Vagina (tissue), 2 donors: ENCODE measurements at regions not wholly inside any gene's neighbourhood (a gene's known extent, or its start where the extent isn't known, plus 50 kb on each side); places are given as distances from the start of the nearest gene placed in this dataset.
A peak's percentile ranks its signal among the peaks of the same experiment; 100 is the strongest.

Source experiments
- DNase-seq, 2 donors: peaks; one replicate each; pipeline ENCODE4 v3.0.0-alpha.2; 2017; ENCODE audit errors: extremely low spot score in 2 of 2
- H3K27ac ChIP-seq: fragments of 200-600 bp; sonication (generic); one replicate; pipeline ENCODE4 v1.5.1; 2019
- H3K27me3 ChIP-seq: fragments of 200-600 bp; sonication (generic); one replicate; pipeline ENCODE4 v1.5.1; 2019
- H3K36me3 ChIP-seq, 2 donors: fragments of 200-600 bp; sonication (generic); one replicate each; pipeline ENCODE4 v1.5.1; 2017 to 2019
- H3K4me1 ChIP-seq: fragments of 200-600 bp; sonication (generic); one replicate; pipeline ENCODE4 v1.5.1; 2019
- H3K4me3 ChIP-seq, 2 donors: fragments of 200-600 bp; sonication (generic); 1 replicate in 1 of 2; 2 replicates in 1 of 2; pipeline ENCODE4 v1.5.1; 2016 to 2019
- H3K9me3 ChIP-seq: fragments of 200-600 bp; sonication (generic); one replicate; pipeline ENCODE4 v1.5.1; 2019
- CTCF ChIP-seq, 3 experiments: fragments of 450-650 bp in 2 of 3; fragments of 200-600 bp in 1 of 3; sonication (generic) in 1 of 3; IDR thresholded peaks; one replicate each; pipeline ENCODE4 v1.5.1; 2017 to 2019; ENCODE audit warnings: antibody characterized with exemption in 3 of 3, mild to moderate bottlenecking in 2 of 3, moderate library complexity in 2 of 3
- POLR2A ChIP-seq, 2 donors: fragments of 450-650 bp; IDR thresholded peaks; one replicate each; pipeline ENCODE4 v1.6.1; 2017; ENCODE audit warnings: antibody characterized with exemption in 2 of 2, mild to moderate bottlenecking in 2 of 2, moderate library complexity in 2 of 2
- POLR2AphosphoS5 ChIP-seq, 2 donors: sonication (generic); formaldehyde crosslinking; IDR thresholded peaks; one replicate each; pipeline ENCODE4 v1.9.0; 2017; ENCODE audit warnings: antibody characterized with exemption in 2 of 2, mild to moderate bottlenecking in 2 of 2, low read depth in 1 of 2; ENCODE audit not compliant: insufficient read depth in 1 of 2
- intact Hi-C: fragments of 100-400 bp; cut with DNase I; formaldehyde crosslinking; loops from one replicate; pipeline ENCODE4 v1.15.1; 2023

GRCh38 chr16:79776243-79776847 lies 175.8 kb upstream of the MAF start:
- TF ChIP-seq POLR2A (IDR thresholded peaks at IDR 0.05) (no peak), CTCF (IDR thresholded peaks at IDR 0.05) (peak in 1 of 3 experiments; percentile 52), POLR2AphosphoS5 (IDR thresholded peaks at IDR 0.05; ENCODE audit: insufficient read depth in 1 of 2, low read depth in 1 of 2) (peak in 1 of 2 donors; percentile 82)
- DNase-seq: no peak
- H3K4me3 ChIP-seq: no peak overlapping the region
- peak overlapping the region; percentile 80 for H3K27ac ChIP-seq
- peaks cover 21% of the 10 kb centered on the region for H3K4me1 ChIP-seq
- intact Hi-C loops: no loop called here
- no peaks in the 10 kb centered on the region for H3K36me3 ChIP-seq
- H3K27me3 ChIP-seq: no peaks in the 10 kb centered on the region
- no peaks in the 10 kb centered on the region for H3K9me3 ChIP-seq

GRCh38 chr16:79772784-79773183 lies 172.2 kb upstream of the MAF start:
- Histone ChIP-seq H3K36me3 (no peaks in the 10 kb centered on the region), H3K9me3 (no peaks in the 10 kb centered on the region), H3K27me3 (no peaks in the 10 kb centered on the region), H3K27ac (peak overlapping the region; percentile 66), H3K4me3 (no peak overlapping the region), H3K4me1 (peaks cover 48% of the 10 kb centered on the region)
- intact Hi-C loops: no loop called here
- TF ChIP-seq POLR2AphosphoS5 (IDR thresholded peaks at IDR 0.05; ENCODE audit: insufficient read depth in 1 of 2, low read depth in 1 of 2) (no peak), CTCF (IDR thresholded peaks at IDR 0.05) (no peak), POLR2A (IDR thresholded peaks at IDR 0.05) (no peak)
- DNase-seq: no peak

GRCh38 chr16:79772048-79772447 lies 171.5 kb upstream of the MAF start:
- Histone ChIP-seq H3K4me1 (peaks cover 52% of the 10 kb centered on the region), H3K4me3 (no peak overlapping the region), H3K36me3 (no peaks in the 10 kb centered on the region), H3K27me3 (no peaks in the 10 kb centered on the region), H3K27ac (peak overlapping the region; percentile 66), H3K9me3 (no peaks in the 10 kb centered on the region)
- DNase-seq: no peak
- no peak for TF ChIP-seq CTCF (IDR thresholded peaks at IDR 0.05)
- TF ChIP-seq POLR2A (IDR thresholded peaks at IDR 0.05): no peak
- no peak for TF ChIP-seq POLR2AphosphoS5 (IDR thresholded peaks at IDR 0.05; ENCODE audit: insufficient read depth in 1 of 2, low read depth in 1 of 2)
- intact Hi-C loops: no loop called here

- no peaks in the 10 kb centered on the region for H3K27me3 ChIP-seq
- no peaks in the 10 kb centered on the region for H3K36me3 ChIP-seq
- peaks cover 41% of the 10 kb centered on the region for H3K4me1 ChIP-seq
- TF ChIP-seq CTCF (IDR thresholded peaks at IDR 0.05): no peak
- TF ChIP-seq POLR2A (IDR thresholded peaks at IDR 0.05): peak in 1 of 2 donors; percentile 34
- TF ChIP-seq POLR2AphosphoS5 (IDR thresholded peaks at IDR 0.05; ENCODE audit: insufficient read depth in 1 of 2, low read depth in 1 of 2): peak; percentile 54 to 59
- H3K27ac ChIP-seq: peak overlapping the region; percentile 78
- intact Hi-C loops: no loop called here
- peak in 1 of 2 donors; percentile 92 for DNase-seq
- peak overlapping the region; percentile 48 to 56 for H3K4me3 ChIP-seq
- no peaks in the 10 kb centered on the region for H3K9me3 ChIP-seq
Measured at GRCh38 chr16:79770244-79771064, 169.9 kb upstream of the MAF start.

GRCh38 chr16:79769928-79770243 lies 169.3 kb upstream of the MAF start:
- no peak for DNase-seq
- Histone ChIP-seq H3K4me3 (peak overlapping the region; percentile 48 to 56), H3K4me1 (peaks cover 36% of the 10 kb centered on the region), H3K36me3 (no peaks in the 10 kb centered on the region), H3K9me3 (no peaks in the 10 kb centered on the region), H3K27me3 (no peaks in the 10 kb centered on the region), H3K27ac (peak overlapping the region; percentile 78)
- intact Hi-C loops: no loop called here
- TF ChIP-seq CTCF (IDR thresholded peaks at IDR 0.05) (no peak), POLR2A (IDR thresholded peaks at IDR 0.05) (no peak), POLR2AphosphoS5 (IDR thresholded peaks at IDR 0.05; ENCODE audit: insufficient read depth in 1 of 2, low read depth in 1 of 2) (no peak)
